Right atrium auricular region (tissue), 2 donors: ENCODE measurements at regions not wholly inside any gene's neighbourhood (a gene's known extent, or its start where the extent isn't known, plus 50 kb on each side); places are given as distances from the start of the nearest gene placed in this dataset.
"Not testable (repeated sequence)": the region's sequence is repeated elsewhere in the genome, so short reads cannot be mapped to it uniquely, and the experiment has no call there.

ENCODE experiments used
- DNase-seq: peaks from one replicate; pipeline ENCODE4 v3.0.0-alpha.2; 2019; ENCODE audit warnings: low spot score
- H3K27ac ChIP-seq, 2 donors: fragments of 200-600 bp; sonication (generic); 1 replicate in 1 of 2; 2 replicates in 1 of 2; pipeline ENCODE4 v1.5.1; 2016 to 2019
- H3K27me3 ChIP-seq, 2 donors: fragments of 200-600 bp; sonication (generic); one replicate each; pipeline versions ENCODE4 v1.5.1 to v1.6.0; 2017 to 2019
- H3K36me3 ChIP-seq: fragments of 200-600 bp; sonication (generic); one replicate; pipeline ENCODE4 v1.5.1; 2016
- H3K4me1 ChIP-seq, 2 donors: fragments of 200-600 bp; sonication (generic); one replicate each; pipeline versions ENCODE4 v1.5.1 to v1.6.0; 2017 to 2019
- H3K4me3 ChIP-seq, 2 donors: fragments of 200-600 bp; sonication (generic); 1 replicate in 1 of 2; 2 replicates in 1 of 2; pipeline ENCODE4 v1.5.1; 2017 to 2019; ENCODE audit warnings: mild to moderate bottlenecking in 1 of 2, moderate library complexity in 1 of 2
- H3K9me3 ChIP-seq, 2 donors: fragments of 200-600 bp; sonication (generic); one replicate each; pipeline ENCODE4 v1.5.1; 2019
- microRNA counts, 2 donors: library from miRNA; unstranded; fragments of <30 nt; microRNA quantifications; one replicate each; lab custom pipeline; 2016 to 2017
- microRNA-seq, 2 donors: library from miRNA; unstranded; fragments of <30 nt; microRNA quantifications; one replicate each; pipeline ENCODE4, GENCODE V29; 2016 to 2017; ENCODE audit warnings: borderline number of aligned reads in 2 of 2, borderline replicate concordance in 1 of 2
- TF ChIP-seq, protein P1 (sequence below), 2 donors: fragments of 200-600 bp; sonication (generic); IDR thresholded peaks; one replicate each; pipeline ENCODE4 v1.5.1; 2019; ENCODE audit warnings: antibody characterized with exemption in 2 of 2

DNA sequence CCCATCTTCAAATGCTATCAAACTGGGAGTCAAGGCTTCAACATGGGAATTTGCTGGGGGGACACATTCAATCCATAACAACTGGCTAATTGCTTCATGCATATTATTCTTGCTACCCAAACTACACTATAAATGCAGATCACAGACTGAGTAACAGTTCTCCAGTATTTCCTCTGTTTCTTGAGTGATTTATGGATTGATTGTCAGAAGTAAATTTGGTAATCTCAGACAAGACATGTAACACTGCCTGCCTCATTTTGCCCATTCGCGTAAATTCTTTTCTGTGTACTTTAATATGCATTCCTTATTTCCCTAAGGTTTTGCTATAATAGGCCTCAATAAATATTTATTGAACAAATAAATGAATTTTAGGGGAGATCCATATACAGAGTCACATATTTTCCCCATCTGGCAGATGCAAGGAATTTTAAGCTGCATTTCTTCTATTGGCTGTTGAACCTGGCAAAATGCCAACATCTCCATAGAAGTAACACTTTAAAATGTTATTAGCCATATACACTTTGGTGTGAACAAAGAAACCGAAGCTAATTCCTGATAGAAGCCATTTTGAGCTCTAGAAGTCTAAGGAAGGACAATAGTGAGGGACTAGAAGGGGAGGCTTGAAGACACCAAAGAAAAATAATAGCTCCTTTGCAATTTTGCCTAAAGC, 98.2 kb downstream of the QRSL1 start:
- Histone ChIP-seq H3K27me3 (no peaks in the 10 kb centered on the region), H3K27ac (no peak overlapping the region), H3K4me1 (no peaks in the 10 kb centered on the region), H3K9me3 (no peaks in the 10 kb centered on the region), H3K36me3 (no peaks in the 10 kb centered on the region), H3K4me3 (no peak overlapping the region)
- TF ChIP-seq, protein P1, sequence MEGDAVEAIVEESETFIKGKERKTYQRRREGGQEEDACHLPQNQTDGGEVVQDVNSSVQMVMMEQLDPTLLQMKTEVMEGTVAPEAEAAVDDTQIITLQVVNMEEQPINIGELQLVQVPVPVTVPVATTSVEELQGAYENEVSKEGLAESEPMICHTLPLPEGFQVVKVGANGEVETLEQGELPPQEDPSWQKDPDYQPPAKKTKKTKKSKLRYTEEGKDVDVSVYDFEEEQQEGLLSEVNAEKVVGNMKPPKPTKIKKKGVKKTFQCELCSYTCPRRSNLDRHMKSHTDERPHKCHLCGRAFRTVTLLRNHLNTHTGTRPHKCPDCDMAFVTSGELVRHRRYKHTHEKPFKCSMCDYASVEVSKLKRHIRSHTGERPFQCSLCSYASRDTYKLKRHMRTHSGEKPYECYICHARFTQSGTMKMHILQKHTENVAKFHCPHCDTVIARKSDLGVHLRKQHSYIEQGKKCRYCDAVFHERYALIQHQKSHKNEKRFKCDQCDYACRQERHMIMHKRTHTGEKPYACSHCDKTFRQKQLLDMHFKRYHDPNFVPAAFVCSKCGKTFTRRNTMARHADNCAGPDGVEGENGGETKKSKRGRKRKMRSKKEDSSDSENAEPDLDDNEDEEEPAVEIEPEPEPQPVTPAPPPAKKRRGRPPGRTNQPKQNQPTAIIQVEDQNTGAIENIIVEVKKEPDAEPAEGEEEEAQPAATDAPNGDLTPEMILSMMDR (IDR thresholded peaks at IDR 0.05), result no peak
- DNase-seq, result no peak

DNA sequence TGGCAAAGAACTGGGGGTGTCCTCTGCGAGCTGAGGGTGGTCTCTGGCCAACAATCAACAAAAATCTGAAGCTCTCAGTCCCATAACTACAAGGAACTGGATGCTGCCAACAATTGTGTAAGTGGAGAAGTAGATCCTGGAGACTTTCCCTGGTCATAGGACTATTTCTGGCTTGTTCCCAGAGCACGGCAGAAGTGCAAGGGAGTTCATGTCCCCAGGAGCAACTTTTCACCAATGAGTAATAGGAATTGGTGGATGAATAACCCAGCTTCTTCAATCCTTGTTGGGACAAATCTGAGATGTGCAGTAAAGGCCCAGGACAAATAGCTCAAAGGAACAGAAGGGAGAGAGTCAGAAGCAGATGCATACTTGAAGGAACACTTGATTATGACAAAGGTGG, 95.5 kb downstream of the QRSL1 start:
- no peaks in the 10 kb centered on the region for H3K27me3 ChIP-seq
- TF ChIP-seq, protein P1 (IDR thresholded peaks at IDR 0.05), result no peak
- DNase-seq, result no peak
- no peak overlapping the region for H3K4me3 ChIP-seq
- H3K27ac ChIP-seq, result no peak overlapping the region
- H3K36me3 ChIP-seq, result no peaks in the 10 kb centered on the region
- H3K4me1 ChIP-seq, result no peaks in the 10 kb centered on the region
- no peaks in the 10 kb centered on the region for H3K9me3 ChIP-seq

DNA sequence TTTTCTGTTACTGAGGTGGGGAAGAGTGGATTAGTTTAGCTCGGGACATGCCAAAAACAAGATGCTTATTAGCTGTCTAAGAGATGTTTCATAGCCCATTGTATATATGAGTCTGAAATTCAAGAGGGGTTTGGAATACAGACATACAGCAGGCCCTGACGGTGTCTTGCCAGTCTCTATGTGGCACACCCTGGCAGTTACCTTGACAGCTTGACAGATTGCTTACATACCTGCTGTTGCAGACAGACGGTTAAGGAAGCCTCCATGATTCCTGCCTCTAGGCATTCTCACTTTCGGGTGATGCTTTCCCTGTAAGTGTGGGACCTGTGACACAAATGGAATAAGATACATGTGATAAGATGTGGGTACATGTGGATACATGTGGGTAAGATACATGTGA, 95.0 kb downstream of the QRSL1 start:
- Histone ChIP-seq H3K9me3 (no peaks in the 10 kb centered on the region), H3K4me3 (no peak overlapping the region), H3K27ac (no peak overlapping the region), H3K4me1 (no peaks in the 10 kb centered on the region), H3K36me3 (no peaks in the 10 kb centered on the region), H3K27me3 (no peaks in the 10 kb centered on the region)
- TF ChIP-seq, protein P1 (IDR thresholded peaks at IDR 0.05), result no peak
- DNase-seq, result no peak

DNA sequence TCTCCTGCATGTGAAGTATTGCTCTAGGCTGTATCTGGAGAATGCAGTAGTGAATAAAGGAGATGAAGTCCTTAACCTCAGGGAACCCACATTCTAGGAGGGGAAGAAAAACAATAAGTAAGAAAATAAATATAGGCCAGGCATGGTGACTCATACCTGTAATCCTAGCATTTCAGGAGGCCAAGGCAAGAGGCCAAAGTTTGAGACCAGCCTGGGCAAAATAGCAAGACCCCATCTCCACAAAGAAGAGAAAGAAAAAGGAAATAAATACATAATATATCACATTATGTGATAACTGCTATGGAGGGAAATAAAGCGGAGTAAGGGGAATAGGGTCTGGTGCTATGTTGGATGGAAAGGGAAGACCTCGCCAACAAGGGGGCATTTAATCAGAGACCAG, 94.0 kb downstream of the QRSL1 start:
- not testable (repeated sequence) for H3K27me3 ChIP-seq, DNase-seq, H3K4me1 ChIP-seq, H3K9me3 ChIP-seq, H3K4me3 ChIP-seq, H3K36me3 ChIP-seq, H3K27ac ChIP-seq

DNA sequence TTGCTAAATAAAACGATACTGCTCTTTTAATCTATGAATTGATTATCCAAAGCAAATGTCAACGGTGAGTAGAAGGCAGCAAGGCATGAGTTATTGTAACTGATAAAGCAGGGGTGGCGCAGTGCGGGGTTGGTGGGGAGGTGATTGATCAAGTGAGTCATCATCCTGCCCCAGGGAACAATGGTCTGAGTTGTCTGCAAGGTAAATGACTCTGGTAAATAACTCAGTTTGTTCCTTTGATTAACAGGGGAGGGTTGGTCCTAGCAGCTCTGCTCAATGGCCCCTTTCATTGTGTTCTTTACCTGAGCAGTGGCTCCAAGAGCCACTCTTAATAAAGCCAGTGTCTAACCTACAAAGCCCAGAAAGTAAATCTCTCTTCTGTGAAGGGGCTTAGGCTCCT, 91.8 kb downstream of the QRSL1 start:
- H3K4me1 ChIP-seq, H3K36me3 ChIP-seq, H3K27ac ChIP-seq, H3K27me3 ChIP-seq, DNase-seq, H3K4me3 ChIP-seq, H3K9me3 ChIP-seq: not testable (repeated sequence)

MicroRNAs encoded in the stretch of these regions (microRNA counts, 767-probe panel; counts per million panel counts)
- microRNA hsa-miR-587 (lab: Ali Mortazavi, UCI), result 0 to 1,813 counts per million in 2 donors

Small RNA genes in the stretch of these regions (microRNA-seq; reads per million reads assigned to microRNA genes)
- 0 reads per million in 2 donors for gene MIR587
